ENCODE measurements at regions not wholly inside any gene's neighbourhood (a gene's known extent, or its start where the extent isn't known, plus 50 kb on each side); places are given as distances from the start of the nearest gene placed in this dataset.

GRCh38 chr2:84293791-84294380 lies 165.2 kb downstream of the SUCLG1 start:
- 86 to 89% methylated on average over 6 of the region's 6 CpGs for WGBS, 2 donors
- no peaks in the 10 kb centered on the region for H3K36me3 ChIP-seq (ENCODE audit: control insufficient read depth in 4 of 4, insufficient read depth in 4 of 4, low read length in 4 of 4)

DNA sequence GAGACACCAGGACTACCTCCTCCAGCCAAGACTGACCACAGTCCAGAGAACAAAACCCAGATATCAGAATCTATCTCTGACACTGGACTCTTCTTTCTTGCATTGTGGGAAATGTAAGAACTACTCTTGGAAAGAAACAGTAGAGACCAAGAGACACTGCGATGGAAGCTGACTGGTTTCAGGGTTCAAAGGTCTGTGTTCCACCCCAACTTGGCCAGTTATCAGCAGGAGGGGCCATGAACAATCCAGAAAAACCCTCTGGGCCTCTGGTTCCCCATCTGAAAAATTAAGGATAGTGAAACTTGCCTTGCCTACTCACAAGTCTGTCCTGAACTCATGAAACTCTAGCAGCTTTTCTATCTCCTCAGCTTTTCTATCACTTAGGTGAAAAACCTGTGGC lies 166.5 kb downstream of the SUCLG1 start:
- Histone ChIP-seq H3K36me3 (ENCODE audit: control insufficient read depth in 4 of 4, insufficient read depth in 4 of 4, low read length in 4 of 4) (no peaks in the 10 kb centered on the region), H3K27me3 (ENCODE audit: control insufficient read depth in 3 of 3, insufficient read depth in 3 of 3, low read length in 2 of 3) (no peaks in the 10 kb centered on the region), H3K9me3 (ENCODE audit: control insufficient read depth in 4 of 4, insufficient read depth in 3 of 4, low read length in 3 of 4) (peaks cover 0 to 2% (median 0%) of the 10 kb centered on the region in 4 donors), H3K4me1 (ENCODE audit: control insufficient read depth in 5 of 5, insufficient read depth in 5 of 5, low read length in 5 of 5) (no peaks in the 10 kb centered on the region), H3K27ac (ENCODE audit: low read depth in 1 of 2, low read length in 1 of 2) (no peak overlapping the region), H3K4me3 (no peak overlapping the region), H3K9ac (ENCODE audit: insufficient read depth in 1 of 2, low read length in 2 of 2) (no peak overlapping the region)
- ATAC-seq (ENCODE audit: insufficient read depth, low FRiP score) (no peak), DNase-seq (no peak)
- TF ChIP-seq CTCF (IDR thresholded peaks at IDR 0.05; ENCODE audit: control extremely low read depth, extremely low read depth): no peak
- WGBS, 2 donors: 92 to 93% methylated on average over 1 of the region's 1 CpG

More at GRCh38 chr2:84293791-84294380, 165.2 kb downstream of the SUCLG1 start:
- Histone ChIP-seq H3K4me3 (no peak overlapping the region), H3K27me3 (ENCODE audit: control insufficient read depth in 3 of 3, insufficient read depth in 3 of 3, low read length in 2 of 3) (no peaks in the 10 kb centered on the region), H3K27ac (ENCODE audit: low read depth in 1 of 2, low read length in 1 of 2) (no peak overlapping the region), H3K4me1 (ENCODE audit: control insufficient read depth in 5 of 5, insufficient read depth in 5 of 5, low read length in 5 of 5) (no peaks in the 10 kb centered on the region), H3K9ac (ENCODE audit: insufficient read depth in 1 of 2, low read length in 2 of 2) (no peak overlapping the region), H3K9me3 (ENCODE audit: control insufficient read depth in 4 of 4, insufficient read depth in 3 of 4, low read length in 3 of 4) (peaks cover 0 to 2% (median 0%) of the 10 kb centered on the region in 4 donors)
- TF ChIP-seq CTCF (IDR thresholded peaks at IDR 0.05; ENCODE audit: control extremely low read depth, extremely low read depth): no peak
- DNase-seq (no peak), ATAC-seq (ENCODE audit: insufficient read depth, low FRiP score) (no peak)

DNA sequence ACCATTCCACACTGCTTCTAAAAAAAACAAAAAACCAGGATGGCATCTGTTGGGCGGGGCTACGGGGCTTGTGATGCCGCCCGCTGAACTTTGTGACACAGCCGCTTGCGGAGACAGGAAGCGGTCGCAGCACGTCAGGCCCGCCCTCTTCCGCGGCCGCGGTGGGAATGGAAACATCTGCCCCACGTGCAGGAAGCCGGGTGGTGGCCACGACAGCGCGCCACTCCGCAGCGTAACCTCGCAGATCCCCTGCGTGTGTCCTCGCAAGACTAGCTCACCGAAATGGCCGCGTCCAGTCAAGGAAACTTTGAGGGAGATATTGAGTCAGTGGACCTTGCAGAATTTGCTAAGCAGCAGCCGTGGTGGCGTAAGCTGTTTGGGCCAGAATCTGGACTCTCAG lies 168.5 kb downstream of the SUCLG1 start:
- H3K4me1 ChIP-seq (ENCODE audit: control insufficient read depth in 5 of 5, insufficient read depth in 5 of 5, low read length in 5 of 5): no peaks in the 10 kb centered on the region
- H3K9ac ChIP-seq (ENCODE audit: insufficient read depth in 1 of 2, low read length in 2 of 2): no peak overlapping the region
- no peak for TF ChIP-seq CTCF (IDR thresholded peaks at IDR 0.05; ENCODE audit: control extremely low read depth, extremely low read depth)
- WGBS, 2 donors: 91 to 92% methylated on average over 29 of the region's 29 CpGs
- ATAC-seq (ENCODE audit: insufficient read depth, low FRiP score) (no peak), DNase-seq (no peak)
- peaks cover 0 to 2% (median 0%) of the 10 kb centered on the region in 4 donors for H3K9me3 ChIP-seq (ENCODE audit: control insufficient read depth in 4 of 4, insufficient read depth in 3 of 4, low read length in 3 of 4)
- no peak overlapping the region for H3K27ac ChIP-seq (ENCODE audit: low read depth in 1 of 2, low read length in 1 of 2)
- no peaks in the 10 kb centered on the region for H3K27me3 ChIP-seq (ENCODE audit: control insufficient read depth in 3 of 3, insufficient read depth in 3 of 3, low read length in 2 of 3)
- no peaks in the 10 kb centered on the region for H3K36me3 ChIP-seq (ENCODE audit: control insufficient read depth in 4 of 4, insufficient read depth in 4 of 4, low read length in 4 of 4)
- H3K4me3 ChIP-seq: no peak overlapping the region

DNA sequence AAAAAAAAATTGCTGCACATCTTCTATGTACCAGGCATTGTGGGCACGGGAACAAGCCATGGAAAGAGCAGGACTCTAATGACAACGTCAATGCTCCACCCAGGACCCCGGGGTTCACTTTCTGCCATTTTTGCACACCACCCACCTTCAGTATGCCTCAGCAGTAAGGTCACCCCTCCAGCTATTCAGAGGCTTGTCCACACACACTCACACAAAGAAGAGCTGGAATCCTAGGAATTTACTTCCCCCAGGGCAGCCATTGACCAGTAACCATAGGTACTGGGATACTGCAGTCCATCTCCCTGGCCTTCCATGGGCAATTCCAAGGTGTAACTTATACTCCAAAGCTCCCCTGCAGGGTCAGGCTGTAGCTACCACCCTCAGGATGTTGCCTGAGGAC lies 170.8 kb downstream of the SUCLG1 start:
- no peak overlapping the region for H3K9ac ChIP-seq (ENCODE audit: insufficient read depth in 1 of 2, low read length in 2 of 2)
- no peak overlapping the region for H3K27ac ChIP-seq (ENCODE audit: low read depth in 1 of 2, low read length in 1 of 2)
- H3K27me3 ChIP-seq (ENCODE audit: control insufficient read depth in 3 of 3, insufficient read depth in 3 of 3, low read length in 2 of 3): no peaks in the 10 kb centered on the region
- TF ChIP-seq CTCF (IDR thresholded peaks at IDR 0.05; ENCODE audit: control extremely low read depth, extremely low read depth): no peak
- DNase-seq (no peak), ATAC-seq (ENCODE audit: insufficient read depth, low FRiP score) (no peak)
- WGBS, 2 donors: 88 to 92% methylated on average over 3 of the region's 3 CpGs
- no peak overlapping the region for H3K4me3 ChIP-seq
- H3K4me1 ChIP-seq (ENCODE audit: control insufficient read depth in 5 of 5, insufficient read depth in 5 of 5, low read length in 5 of 5): no peaks in the 10 kb centered on the region
- H3K36me3 ChIP-seq (ENCODE audit: control insufficient read depth in 4 of 4, insufficient read depth in 4 of 4, low read length in 4 of 4): no peaks in the 10 kb centered on the region
- H3K9me3 ChIP-seq (ENCODE audit: control insufficient read depth in 4 of 4, insufficient read depth in 3 of 4, low read length in 3 of 4): peaks cover 0 to 2% (median 0%) of the 10 kb centered on the region in 4 donors
